IMR-90 (cell line): ENCODE measurements at regions not wholly inside any gene's neighbourhood (a gene's known extent, or its start where the extent isn't known, plus 50 kb on each side); places are given as distances from the start of the nearest gene placed in this dataset.

Experiments
- ATAC-seq: fragments of 200-7000 bp; cut with Tn5 transposase; 2 replicates; pipeline ENCODE4 v1.9.1; 2020; ENCODE audit warnings: low read depth, mild to moderate bottlenecking, moderate library complexity
- BruUV-seq: library from RNA; stranded (reverse); fragments of 400-500 nt; replicated peaks from 2 replicates; lab custom pipeline; 2021; lab: Mats Ljungman, UMichigan
- CTCF ChIA-PET: fragments of 300-600 bp; formaldehyde crosslinking; extraction: SDS; loops from one replicate; lab custom pipeline; 2021; ENCODE audit warnings: antibody characterized with exemption; lab: Yijun Ruan, JAX
- POLR2A ChIA-PET: fragments of 300-600 bp; sonication (Branson Sonifier 250); formaldehyde crosslinking; loops from one replicate; lab custom pipeline; 2022; ENCODE audit warnings: antibody characterized with exemption; ENCODE audit not compliant: unreplicated experiment; lab: Charles Lee
- DNase-seq: peaks from one replicate; pipeline ENCODE4 v3.0.0; 2013
- H2AFZ ChIP-seq: replicated peaks from 2 replicates; pipeline ENCODE3; 2013; ENCODE audit warnings: low read length, mild to moderate bottlenecking; ENCODE audit not compliant: poor library complexity
- H2AK5ac ChIP-seq: 2 replicates; pipeline ENCODE4 v1.6.1; 2013; ENCODE audit warnings: low read depth, low read length, inconsistent platforms
- H2AK9ac ChIP-seq: replicated peaks from 2 replicates; pipeline ENCODE3; 2013; ENCODE audit warnings: mild to moderate bottlenecking, low read depth, low read length, moderate library complexity; ENCODE audit not compliant: poor library complexity
- H2BK120ac ChIP-seq: 2 replicates; pipeline ENCODE4 v1.6.1; 2013; ENCODE audit warnings: low read depth, low read length, inconsistent platforms
- H2BK15ac ChIP-seq: 3 replicates; pipeline ENCODE4 v1.6.1; 2013; ENCODE audit warnings: low read depth, low read length, inconsistent platforms
- H2BK20ac ChIP-seq: 2 replicates; pipeline ENCODE4 v1.6.1; 2013; ENCODE audit warnings: low read depth, mild to moderate bottlenecking, inconsistent platforms, low read length, moderate library complexity
- H2BK5ac ChIP-seq: 2 replicates; pipeline ENCODE4 v1.6.1; 2013; ENCODE audit warnings: mild to moderate bottlenecking, low read depth, low read length, inconsistent platforms; ENCODE audit not compliant: poor library complexity, severe bottlenecking
- H3K14ac ChIP-seq: replicated peaks from 2 replicates; pipeline ENCODE4 v1.6.1; 2013; ENCODE audit warnings: low read depth, low read length, inconsistent platforms
- H3K18ac ChIP-seq: 2 replicates; pipeline ENCODE4 v1.6.1; 2013; ENCODE audit warnings: low read depth, low read length, control low read depth
- H3K23ac ChIP-seq: 2 replicates; pipeline ENCODE4 v1.6.1; 2013; ENCODE audit warnings: low read depth, low read length, inconsistent platforms
- H3K27ac ChIP-seq: 2 replicates; pipeline ENCODE4 v1.5.1; 2013; ENCODE audit warnings: mild to moderate bottlenecking, control low read depth, low read length; ENCODE audit not compliant: insufficient read depth
- H3K27me3 ChIP-seq: 2 replicates; pipeline ENCODE4 v1.6.1; 2013; ENCODE audit warnings: low read length; ENCODE audit not compliant: control insufficient read depth, insufficient read depth
- H3K36me3 ChIP-seq: 2 replicates; pipeline ENCODE4 v1.6.1; 2013; ENCODE audit warnings: low read length, mixed read lengths; ENCODE audit not compliant: control insufficient read depth, insufficient read depth
- H3K4ac ChIP-seq: 2 replicates; pipeline ENCODE4 v1.6.1; 2013; ENCODE audit warnings: low read depth, low read length, inconsistent platforms
- H3K4me1 ChIP-seq: 2 replicates; pipeline ENCODE4 v1.6.1; 2013; ENCODE audit warnings: low read length, mixed read lengths; ENCODE audit not compliant: control insufficient read depth, insufficient read depth
- H3K4me2 ChIP-seq: 2 replicates; pipeline ENCODE4 v1.6.1; 2013; ENCODE audit warnings: low read depth, mild to moderate bottlenecking, control low read depth, low read length, moderate library complexity
- H3K4me3 ChIP-seq: 2 replicates; pipeline ENCODE4 v1.5.1; 2013; ENCODE audit warnings: low read depth, mild to moderate bottlenecking, control low read depth, low read length, moderate library complexity; ENCODE audit not compliant: insufficient read depth
- H3K56ac ChIP-seq: 2 replicates; pipeline ENCODE4 v1.6.1; 2013; ENCODE audit warnings: low read length, inconsistent platforms; ENCODE audit not compliant: insufficient read depth; ENCODE audit errors: extremely low read depth
- H3K79me1 ChIP-seq, 2 experiments: 2 replicates each; pipeline ENCODE4 v1.6.1; 2013; ENCODE audit warnings: low read length in 2 of 2, inconsistent platforms in 1 of 2, low read depth in 1 of 2
- H3K9ac ChIP-seq: 2 replicates; pipeline ENCODE4 v1.6.1; 2013; ENCODE audit warnings: low read depth, low read length, control low read depth
- H3K9me1 ChIP-seq: 2 replicates; pipeline ENCODE4 v1.6.1; 2013; ENCODE audit warnings: low read length, inconsistent platforms; ENCODE audit not compliant: insufficient read depth
- H3K9me3 ChIP-seq: 2 replicates; pipeline ENCODE4 v1.6.1; 2013; ENCODE audit warnings: low read length; ENCODE audit not compliant: control insufficient read depth, insufficient read depth
- H4K20me1 ChIP-seq: 2 replicates; pipeline ENCODE4 v1.6.1; 2013; ENCODE audit warnings: low read length, inconsistent platforms; ENCODE audit not compliant: insufficient read depth
- H4K5ac ChIP-seq: 2 replicates; pipeline ENCODE4 v1.6.1; 2013; ENCODE audit warnings: mild to moderate bottlenecking, low read depth, low read length, control low read depth
- H4K8ac ChIP-seq, 2 experiments: 2 replicates each; pipeline ENCODE4 v1.6.1; 2013; ENCODE audit warnings: low read depth in 2 of 2, low read length in 2 of 2, control low read depth in 1 of 2, inconsistent platforms in 1 of 2
- H4K91ac ChIP-seq: 2 replicates; pipeline ENCODE4 v1.6.1; 2013; ENCODE audit warnings: low read depth, low read length, inconsistent platforms; ENCODE audit not compliant: insufficient read depth
- BHLHE40 ChIP-seq: fragments of 150-350 bp; IDR thresholded peaks from 2 replicates; pipeline ENCODE4 v1.6.1; 2016; ENCODE audit warnings: mild to moderate bottlenecking, low read depth, low read length
- CEBPB ChIP-seq: IDR thresholded peaks from 2 replicates; pipeline ENCODE4 v1.6.1; 2012; ENCODE audit warnings: low read depth, low read length, improper control_type of control experiment
- CHD1 ChIP-seq: IDR thresholded peaks from 2 replicates; pipeline ENCODE4 v1.6.1; 2012; ENCODE audit warnings: low read depth, low read length, improper control_type of control experiment
- CTCF ChIP-seq: conservative IDR thresholded peaks from 2 replicates; pipeline ENCODE4 v1.5.1; 2012; ENCODE audit warnings: mild to moderate bottlenecking, low read depth, low read length, improper control_type of control experiment
- ELK1 ChIP-seq: fragments of 150-350 bp; IDR thresholded peaks from 2 replicates; pipeline ENCODE4 v1.6.1; 2016; ENCODE audit warnings: low read depth, mild to moderate bottlenecking, low read length, moderate library complexity, borderline replicate concordance
- FOS ChIP-seq: fragments of 150-350 bp; IDR thresholded peaks from 2 replicates; pipeline ENCODE4 v1.6.1; 2016; ENCODE audit warnings: low read depth, low read length
- MAFK ChIP-seq: IDR thresholded peaks from 2 replicates; pipeline ENCODE4 v1.6.1; 2012; ENCODE audit warnings: low read depth, low read length, improper control_type of control experiment
- MAZ ChIP-seq: IDR thresholded peaks from 2 replicates; pipeline ENCODE4 v1.6.1; 2012; ENCODE audit warnings: low read depth, mild to moderate bottlenecking, low read length, improper control_type of control experiment, moderate library complexity, borderline replicate concordance
- MXI1 ChIP-seq: IDR thresholded peaks from 2 replicates; pipeline ENCODE4 v1.6.1; 2012; ENCODE audit warnings: low read depth, mild to moderate bottlenecking, low read length, moderate library complexity, borderline replicate concordance
- NFE2L2 ChIP-seq: fragments of 150-350 bp; IDR thresholded peaks from 2 replicates; pipeline ENCODE4 v1.6.1; 2016; ENCODE audit warnings: low read depth, mild to moderate bottlenecking, low read length
- POLR2A ChIP-seq: IDR thresholded peaks from 2 replicates; pipeline ENCODE4 v1.6.1; 2012; ENCODE audit warnings: mild to moderate bottlenecking, low read depth, low read length
- RAD21 ChIP-seq: IDR thresholded peaks from 2 replicates; pipeline ENCODE4 v1.6.1; 2012; ENCODE audit warnings: low read length, improper control_type of control experiment
- RCOR1 ChIP-seq: IDR thresholded peaks from 2 replicates; pipeline ENCODE4 v1.6.1; 2012; ENCODE audit warnings: mild to moderate bottlenecking, low read length, improper control_type of control experiment; ENCODE audit not compliant: insufficient replicate concordance
- RFX5 ChIP-seq: IDR thresholded peaks from 2 replicates; pipeline ENCODE4 v1.8.0; 2012; ENCODE audit warnings: low read depth, mild to moderate bottlenecking, low read length, moderate library complexity
- SMC3 ChIP-seq: fragments of 150-350 bp; IDR thresholded peaks from 2 replicates; pipeline ENCODE4 v1.6.1; 2016; ENCODE audit warnings: low read depth, mild to moderate bottlenecking, antibody characterized with exemption, low read length, moderate library complexity
- USF2 ChIP-seq: fragments of 150-350 bp; IDR thresholded peaks from 2 replicates; pipeline ENCODE4 v1.6.1; 2017; ENCODE audit warnings: mild to moderate bottlenecking, antibody characterized with exemption, low read length, low read depth
- WGBS, 2 experiments: methylation state at CpG; one replicate each; pipeline versions ENCODE4 v1.1.5 to v1.1.7; 2013; ENCODE audit warnings: missing lambda C conversion rate in 2 of 2; ENCODE audit not compliant: insufficient read length in 1 of 2; ENCODE audit errors: extremely low coverage in 2 of 2; 5-methylcytosine and 5-hydroxymethylcytosine counted together
- dilution Hi-C: fragments of 300-500 bp; cut with HindIII; formaldehyde crosslinking; loops from one replicate; pipeline ENCODE4 v1.14.3; 2018; ENCODE audit warnings: low sequenced_read_pairs; ENCODE audit not compliant: unreplicated experiment
- in situ Hi-C: fragments of 300-500 bp; cut with MboI; formaldehyde crosslinking; loops from 3 replicates; pipeline ENCODE4 v1.14.3; 2019; ENCODE audit warnings: low sequenced_read_pairs, inconsistent platforms, mixed read lengths
- intact Hi-C: fragments of 100-400 bp; cut with micrococcal nuclease; formaldehyde crosslinking; loops from 2 replicates; pipeline ENCODE4 v1.10.0; 2022

GRCh38 chr16:63458846-63459245 lies 1422.6 kb upstream of the CDH8 start:
- H3K23ac ChIP-seq = no peak overlapping the region
- no peak overlapping the region for H3K14ac ChIP-seq
- no peak overlapping the region for H3K18ac ChIP-seq
- no peak overlapping the region for H4K8ac ChIP-seq
- no peaks in the 10 kb centered on the region for H3K36me3 ChIP-seq
- H3K56ac ChIP-seq = no peak overlapping the region
- H3K27me3 ChIP-seq = no peaks in the 10 kb centered on the region
- no peak overlapping the region for H3K9ac ChIP-seq
- no TSS peak for BruUV-seq
- TF ChIP-seq ELK1 (no peak), POLR2A (no peak), MXI1 (no peak), RFX5 (no peak), MAFK (no peak), CTCF (no peak), BHLHE40 (no peak), MAZ (no peak), FOS (no peak), SMC3 (no peak), RCOR1 (no peak), CHD1 (no peak), NFE2L2 (no peak), USF2 (no peak), RAD21 (no peak), CEBPB (no peak)
- H2AK5ac ChIP-seq = no peak overlapping the region
- H3K4me2 ChIP-seq = no peak overlapping the region
- dilution Hi-C loops = no loop called here
- H4K20me1 ChIP-seq = no peaks in the 10 kb centered on the region
- intact Hi-C loops = loop anchor here (5.0 kb wide), 1 partner anchor 1053 kb away; no protein-coding TSS in a partner anchor
- ChIA-PET POLR2A (no interaction called here), CTCF (no interaction called here)
- no peak overlapping the region for H3K27ac ChIP-seq
- no peak overlapping the region for H4K91ac ChIP-seq
- no peak overlapping the region for H2BK120ac ChIP-seq
- no peak for ATAC-seq
- H3K4me1 ChIP-seq = no peaks in the 10 kb centered on the region
- H3K79me1 ChIP-seq = no peaks in the 10 kb centered on the region
- no peak overlapping the region for H2BK15ac ChIP-seq
- no peak overlapping the region for H2BK20ac ChIP-seq
- H3K9me3 ChIP-seq = no peaks in the 10 kb centered on the region
- H2AFZ ChIP-seq = no peak overlapping the region
- no peak for DNase-seq
- no peak overlapping the region for H4K5ac ChIP-seq
- no peak overlapping the region for H2BK5ac ChIP-seq
- H3K4ac ChIP-seq = no peak overlapping the region
- no peaks in the 10 kb centered on the region for H3K9me1 ChIP-seq
- WGBS, 2 experiments = no CpG with 5 or more reads among the region's 5 CpGs
- no peak overlapping the region for H3K4me3 ChIP-seq
- H2AK9ac ChIP-seq = no peak overlapping the region
- in situ Hi-C loops = no loop called here
